ENCODE measurements at regions not wholly inside any gene's neighbourhood (a gene's known extent, or its start where the extent isn't known, plus 50 kb on each side); places are given as distances from the start of the nearest gene placed in this dataset.

GRCh38 chr9:80892703-80893102 is 796.6 kb downstream of the TLE1 start:
- Histone ChIP-seq H3K79me2 (ENCODE audit: control insufficient read depth, low read length) (no peaks in the 10 kb centered on the region), H3K4me1 (ENCODE audit: control insufficient read depth, low read length) (no peaks in the 10 kb centered on the region), H3K27me3 (ENCODE audit: control insufficient read depth, low read length) (no peaks in the 10 kb centered on the region), H3K9me2 (replicated peaks; ENCODE audit: control insufficient read depth, low read length) (no peaks in the 10 kb centered on the region), H3K27ac (ENCODE audit: low read depth, low read length) (no peak overlapping the region), H3K4me3 (ENCODE audit: low read length) (no peak overlapping the region), H3K9me3 (ENCODE audit: control insufficient read depth, insufficient read depth, low read length) (no peaks in the 10 kb centered on the region), H3K36me3 (ENCODE audit: control insufficient read depth, low read length) (no peaks in the 10 kb centered on the region), H3F3A (ENCODE audit: control insufficient read depth, insufficient read depth) (no peaks in the 10 kb centered on the region), H4K20me1 (ENCODE audit: control insufficient read depth, insufficient read depth, low read depth, low read length) (no peaks in the 10 kb centered on the region), H3K4me2 (ENCODE audit: low read length) (no peak overlapping the region)
- TF ChIP-seq EZH2phosphoT487 (IDR thresholded peaks at IDR 0.05; ENCODE audit: borderline replicate concordance, low read length) (no peak), CTCF (IDR thresholded peaks at IDR 0.05; ENCODE audit: low read depth, low read length, poor library complexity, severe bottlenecking) (no peak)

- no peaks in the 10 kb centered on the region for H3K36me3 ChIP-seq (ENCODE audit: control insufficient read depth, low read length)
- TF ChIP-seq EZH2phosphoT487 (IDR thresholded peaks at IDR 0.05; ENCODE audit: borderline replicate concordance, low read length) (no peak), CTCF (IDR thresholded peaks at IDR 0.05; ENCODE audit: low read depth, low read length, poor library complexity, severe bottlenecking) (no peak)
Measured at GRCh38 chr9:80890124-80890523, 799.2 kb downstream of the TLE1 start.

GRCh38 chr9:80885894-80886293 is 803.5 kb downstream of the TLE1 start:
- no peaks in the 10 kb centered on the region for H3K9me2 ChIP-seq (replicated peaks; ENCODE audit: control insufficient read depth, low read length)
- no peaks in the 10 kb centered on the region for H3K79me2 ChIP-seq (ENCODE audit: control insufficient read depth, low read length)
- no peaks in the 10 kb centered on the region for H3K27me3 ChIP-seq (ENCODE audit: control insufficient read depth, low read length)
- no peaks in the 10 kb centered on the region for H3K9me3 ChIP-seq (ENCODE audit: control insufficient read depth, insufficient read depth, low read length)
- H4K20me1 ChIP-seq (ENCODE audit: control insufficient read depth, insufficient read depth, low read depth, low read length): no peaks in the 10 kb centered on the region
- H3K36me3 ChIP-seq (ENCODE audit: control insufficient read depth, low read length): no peaks in the 10 kb centered on the region
- TF ChIP-seq EZH2phosphoT487 (IDR thresholded peaks at IDR 0.05; ENCODE audit: borderline replicate concordance, low read length) (no peak), CTCF (IDR thresholded peaks at IDR 0.05; ENCODE audit: low read depth, low read length, poor library complexity, severe bottlenecking) (no peak)
- no peak overlapping the region for H3K27ac ChIP-seq (ENCODE audit: low read depth, low read length)
- H3K4me2 ChIP-seq (ENCODE audit: low read length): no peak overlapping the region
- no peaks in the 10 kb centered on the region for H3F3A ChIP-seq (ENCODE audit: control insufficient read depth, insufficient read depth)
- H3K4me3 ChIP-seq (ENCODE audit: low read length): no peak overlapping the region
- H3K4me1 ChIP-seq (ENCODE audit: control insufficient read depth, low read length): no peaks in the 10 kb centered on the region

More at GRCh38 chr9:80890124-80890523, 799.2 kb downstream of the TLE1 start:
- Histone ChIP-seq H3K9me2 (replicated peaks; ENCODE audit: control insufficient read depth, low read length) (no peaks in the 10 kb centered on the region), H3K9me3 (ENCODE audit: control insufficient read depth, insufficient read depth, low read length) (no peaks in the 10 kb centered on the region), H3K79me2 (ENCODE audit: control insufficient read depth, low read length) (no peaks in the 10 kb centered on the region), H3F3A (ENCODE audit: control insufficient read depth, insufficient read depth) (no peaks in the 10 kb centered on the region), H4K20me1 (ENCODE audit: control insufficient read depth, insufficient read depth, low read depth, low read length) (no peaks in the 10 kb centered on the region), H3K27ac (ENCODE audit: low read depth, low read length) (no peak overlapping the region), H3K4me1 (ENCODE audit: control insufficient read depth, low read length) (no peaks in the 10 kb centered on the region), H3K4me3 (ENCODE audit: low read length) (no peak overlapping the region), H3K4me2 (ENCODE audit: low read length) (no peak overlapping the region), H3K27me3 (ENCODE audit: control insufficient read depth, low read length) (no peaks in the 10 kb centered on the region)
